GM23338 (cell line): ENCODE measurements at regions not wholly inside any gene's neighbourhood (a gene's known extent, or its start where the extent isn't known, plus 50 kb on each side); places are given as distances from the start of the nearest gene placed in this dataset.

Experiments used
- ATAC-seq: fragments of 200-7000 bp; cut with Tn5 transposase; 3 replicates; pipeline ENCODE4 v1.9.1; 2020
- DNase-seq: peaks from one replicate; pipeline ENCODE4 v3.0.0-alpha.2; 2015; ENCODE audit warnings: low spot score
- H2AFZ ChIP-seq: fragments of 200-600 bp; sonication (generic); 2 replicates; pipeline ENCODE4 v1.8.0; 2016; ENCODE audit warnings: antibody characterized with exemption, mild to moderate bottlenecking, moderate library complexity
- H3F3A ChIP-seq: fragments of 200-600 bp; sonication (generic); replicated peaks from 2 replicates; pipeline ENCODE4 v1.8.0; 2017; ENCODE audit warnings: antibody characterized with exemption, mixed run types, low read depth
- H3K27ac ChIP-seq: fragments of 200-600 bp; sonication (generic); 2 replicates; pipeline ENCODE4 v1.6.1; 2016; ENCODE audit warnings: low read depth
- H3K27me3 ChIP-seq: fragments of 200-600 bp; sonication (generic); 2 replicates; pipeline ENCODE4 v1.8.0; 2016; ENCODE audit warnings: mild to moderate bottlenecking, mixed run types, moderate library complexity; ENCODE audit not compliant: insufficient read depth
- H3K36me3 ChIP-seq: fragments of 200-600 bp; sonication (generic); 2 replicates; pipeline ENCODE4 v1.8.0; 2016; ENCODE audit warnings: mild to moderate bottlenecking; ENCODE audit not compliant: insufficient read depth
- H3K4me1 ChIP-seq: fragments of 200-600 bp; sonication (generic); 2 replicates; pipeline ENCODE4 v1.8.0; 2016; ENCODE audit warnings: mild to moderate bottlenecking, moderate library complexity; ENCODE audit not compliant: insufficient read depth
- H3K4me2 ChIP-seq: fragments of 200-600 bp; sonication (generic); 2 replicates; pipeline ENCODE4 v1.7.1; 2017; ENCODE audit warnings: mixed run types
- H3K4me3 ChIP-seq: fragments of 200-600 bp; sonication (generic); 2 replicates; pipeline ENCODE4 v1.6.1; 2016; ENCODE audit warnings: mixed run types
- H3K79me2 ChIP-seq: fragments of 200-600 bp; sonication (generic); replicated peaks from 2 replicates; pipeline ENCODE4 v1.8.0; 2017; ENCODE audit warnings: mild to moderate bottlenecking; ENCODE audit not compliant: insufficient read depth
- H3K9me2 ChIP-seq: fragments of 200-600 bp; sonication (generic); 2 replicates; pipeline ENCODE4 v1.8.0; 2017; ENCODE audit not compliant: insufficient read depth
- H4K20me1 ChIP-seq: fragments of 200-600 bp; sonication (generic); replicated peaks from 2 replicates; pipeline ENCODE4 v1.8.0; 2017; ENCODE audit warnings: mild to moderate bottlenecking; ENCODE audit not compliant: insufficient read depth
- H3K27ac Mint-ChIP-seq: 2 replicates; pipeline ENCODE4 v1.8.0; 2020; ENCODE audit warnings: inconsistent platforms, mild to moderate bottlenecking, moderate library complexity, mixed read lengths
- H3K27me3 Mint-ChIP-seq: 3 replicates; pipeline ENCODE4 v1.8.0; 2022; ENCODE audit warnings: low read depth, mild to moderate bottlenecking, moderate library complexity, mixed read lengths, inconsistent platforms; ENCODE audit not compliant: insufficient read depth, poor library complexity
- H3K36me3 Mint-ChIP-seq: 3 replicates; pipeline ENCODE4 v1.8.0; 2021; ENCODE audit warnings: low read depth, mild to moderate bottlenecking, inconsistent platforms, moderate library complexity, mixed read lengths
- H3K4me1 Mint-ChIP-seq: 3 replicates; pipeline ENCODE4 v1.8.0; 2020; ENCODE audit warnings: mild to moderate bottlenecking, inconsistent platforms, mixed read lengths
- H3K4me3 Mint-ChIP-seq: 3 replicates; pipeline ENCODE4 v1.8.0; 2021; ENCODE audit warnings: moderate library complexity, mild to moderate bottlenecking, inconsistent platforms, mixed read lengths
- H3K9me3 Mint-ChIP-seq: 3 replicates; pipeline ENCODE4 v1.8.0; 2020; ENCODE audit warnings: moderate library complexity, mild to moderate bottlenecking, inconsistent platforms, mixed read lengths
- CREB1 ChIP-seq: fragments of 250-450 bp; sonication (Bioruptor Pico); IDR thresholded peaks from 2 replicates; pipeline ENCODE4 v1.5.0; 2020; ENCODE audit warnings: low read depth, mild to moderate bottlenecking, moderate library complexity
- ETS1 ChIP-seq: IDR thresholded peaks from 2 replicates; pipeline ENCODE4 v1.6.1; 2016; ENCODE audit warnings: antibody characterized with exemption
- EZH2 ChIP-seq: fragments of 200-600 bp; sonication (generic); IDR thresholded peaks from one replicate; pipeline ENCODE4 v1.8.0; 2017; ENCODE audit warnings: antibody characterized with exemption, mild to moderate bottlenecking, low read depth; ENCODE audit not compliant: unreplicated experiment
- EZH2phosphoT487 ChIP-seq: fragments of 200-600 bp; sonication (generic); IDR thresholded peaks from one replicate; pipeline ENCODE4 v1.8.1; 2018; ENCODE audit warnings: antibody characterized with exemption; ENCODE audit not compliant: unreplicated experiment
- JUNB ChIP-seq: IDR thresholded peaks from one replicate; pipeline ENCODE4 v1.6.1; 2016; ENCODE audit warnings: antibody characterized with exemption; ENCODE audit not compliant: unreplicated experiment
- NANOG ChIP-seq: IDR thresholded peaks from 2 replicates; pipeline ENCODE4 v1.6.1; 2016; ENCODE audit warnings: antibody characterized with exemption, borderline replicate concordance
- POLR2AphosphoS5 ChIP-seq: IDR thresholded peaks from 2 replicates; pipeline ENCODE4 v1.6.1; 2016; ENCODE audit warnings: antibody characterized with exemption, low read depth
- STAT1 ChIP-seq: IDR thresholded peaks from one replicate; pipeline ENCODE4 v1.6.1; 2016; ENCODE audit warnings: antibody characterized with exemption; ENCODE audit not compliant: unreplicated experiment
- ZNF114 ChIP-seq: fragments of 250-450 bp; sonication (Bioruptor Pico); IDR thresholded peaks from 2 replicates; pipeline ENCODE4 v1.5.0; 2020; ENCODE audit warnings: mild to moderate bottlenecking, moderate library complexity
- TF ChIP-seq, protein P1 (sequence below): IDR thresholded peaks from one replicate; pipeline ENCODE4 v1.6.1; 2018; ENCODE audit warnings: antibody characterized with exemption; ENCODE audit not compliant: unreplicated experiment
- TF ChIP-seq, protein P2 (sequence below), 2 experiments: fragments of 200-600 bp in 1 of 2; sonication (generic) in 1 of 2; conservative IDR thresholded peaks; 2 replicates each; pipeline versions ENCODE4 v1.5.1 to v1.6.1; 2016 to 2017; ENCODE audit warnings: antibody characterized with exemption in 2 of 2, low read depth in 2 of 2, mild to moderate bottlenecking in 2 of 2, moderate library complexity in 1 of 2

DNA sequence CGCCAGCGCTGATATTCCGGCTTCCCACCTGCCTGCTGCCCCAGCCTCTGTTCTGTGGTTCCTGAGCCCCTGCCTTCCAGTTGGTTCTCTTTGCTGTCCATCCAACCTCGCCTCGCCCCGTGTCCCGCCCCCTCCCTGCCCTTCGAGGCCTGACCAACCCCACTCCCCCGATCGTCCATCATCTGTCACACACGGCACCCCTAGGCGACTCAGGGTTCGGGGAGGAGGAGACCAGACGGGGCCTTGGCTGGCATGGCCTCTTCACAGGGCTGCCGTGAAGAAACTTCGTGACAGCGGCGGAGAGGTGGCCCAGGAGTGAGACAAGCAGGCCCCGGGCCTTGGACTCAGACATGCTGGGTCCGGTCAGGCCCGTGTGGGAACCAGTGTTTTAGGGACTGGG, 226.1 kb downstream of the QKI start (continued):
- TF ChIP-seq, protein P1, sequence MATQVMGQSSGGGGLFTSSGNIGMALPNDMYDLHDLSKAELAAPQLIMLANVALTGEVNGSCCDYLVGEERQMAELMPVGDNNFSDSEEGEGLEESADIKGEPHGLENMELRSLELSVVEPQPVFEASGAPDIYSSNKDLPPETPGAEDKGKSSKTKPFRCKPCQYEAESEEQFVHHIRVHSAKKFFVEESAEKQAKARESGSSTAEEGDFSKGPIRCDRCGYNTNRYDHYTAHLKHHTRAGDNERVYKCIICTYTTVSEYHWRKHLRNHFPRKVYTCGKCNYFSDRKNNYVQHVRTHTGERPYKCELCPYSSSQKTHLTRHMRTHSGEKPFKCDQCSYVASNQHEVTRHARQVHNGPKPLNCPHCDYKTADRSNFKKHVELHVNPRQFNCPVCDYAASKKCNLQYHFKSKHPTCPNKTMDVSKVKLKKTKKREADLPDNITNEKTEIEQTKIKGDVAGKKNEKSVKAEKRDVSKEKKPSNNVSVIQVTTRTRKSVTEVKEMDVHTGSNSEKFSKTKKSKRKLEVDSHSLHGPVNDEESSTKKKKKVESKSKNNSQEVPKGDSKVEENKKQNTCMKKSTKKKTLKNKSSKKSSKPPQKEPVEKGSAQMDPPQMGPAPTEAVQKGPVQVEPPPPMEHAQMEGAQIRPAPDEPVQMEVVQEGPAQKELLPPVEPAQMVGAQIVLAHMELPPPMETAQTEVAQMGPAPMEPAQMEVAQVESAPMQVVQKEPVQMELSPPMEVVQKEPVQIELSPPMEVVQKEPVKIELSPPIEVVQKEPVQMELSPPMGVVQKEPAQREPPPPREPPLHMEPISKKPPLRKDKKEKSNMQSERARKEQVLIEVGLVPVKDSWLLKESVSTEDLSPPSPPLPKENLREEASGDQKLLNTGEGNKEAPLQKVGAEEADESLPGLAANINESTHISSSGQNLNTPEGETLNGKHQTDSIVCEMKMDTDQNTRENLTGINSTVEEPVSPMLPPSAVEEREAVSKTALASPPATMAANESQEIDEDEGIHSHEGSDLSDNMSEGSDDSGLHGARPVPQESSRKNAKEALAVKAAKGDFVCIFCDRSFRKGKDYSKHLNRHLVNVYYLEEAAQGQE, result no peak
- no peak for TF ChIP-seq ZNF114 (CRISPR knock-in tag)
- TF ChIP-seq CREB1 (CRISPR knock-in tag), result no peak
- no peak for TF ChIP-seq STAT1
- TF ChIP-seq, protein P2, sequence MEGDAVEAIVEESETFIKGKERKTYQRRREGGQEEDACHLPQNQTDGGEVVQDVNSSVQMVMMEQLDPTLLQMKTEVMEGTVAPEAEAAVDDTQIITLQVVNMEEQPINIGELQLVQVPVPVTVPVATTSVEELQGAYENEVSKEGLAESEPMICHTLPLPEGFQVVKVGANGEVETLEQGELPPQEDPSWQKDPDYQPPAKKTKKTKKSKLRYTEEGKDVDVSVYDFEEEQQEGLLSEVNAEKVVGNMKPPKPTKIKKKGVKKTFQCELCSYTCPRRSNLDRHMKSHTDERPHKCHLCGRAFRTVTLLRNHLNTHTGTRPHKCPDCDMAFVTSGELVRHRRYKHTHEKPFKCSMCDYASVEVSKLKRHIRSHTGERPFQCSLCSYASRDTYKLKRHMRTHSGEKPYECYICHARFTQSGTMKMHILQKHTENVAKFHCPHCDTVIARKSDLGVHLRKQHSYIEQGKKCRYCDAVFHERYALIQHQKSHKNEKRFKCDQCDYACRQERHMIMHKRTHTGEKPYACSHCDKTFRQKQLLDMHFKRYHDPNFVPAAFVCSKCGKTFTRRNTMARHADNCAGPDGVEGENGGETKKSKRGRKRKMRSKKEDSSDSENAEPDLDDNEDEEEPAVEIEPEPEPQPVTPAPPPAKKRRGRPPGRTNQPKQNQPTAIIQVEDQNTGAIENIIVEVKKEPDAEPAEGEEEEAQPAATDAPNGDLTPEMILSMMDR (conservative IDR thresholded peaks at IDR 0.05; ENCODE audit: low read depth in 2 of 2), result no peak
- TF ChIP-seq ETS1, result no peak
- no peak for TF ChIP-seq POLR2AphosphoS5

GRCh38 chr6:163637524-163637923, 223.0 kb downstream of the QKI start:
- H3K36me3 Mint-ChIP-seq, result peaks cover 3% of the 10 kb centered on the region; the same call in 2 of the 3 replicates
- Histone ChIP-seq H4K20me1 (no peaks in the 10 kb centered on the region), H3K36me3 (no peaks in the 10 kb centered on the region), H3F3A (no peaks in the 10 kb centered on the region), H3K27me3 (no peaks in the 10 kb centered on the region), H3K4me1 (peaks cover 9% of the 10 kb centered on the region), H2AFZ (no peak overlapping the region), H3K4me3 (no peak overlapping the region), H3K79me2 (no peaks in the 10 kb centered on the region), H3K4me2 (no peak overlapping the region), H3K9me2 (no peaks in the 10 kb centered on the region), H3K27ac (no peak overlapping the region)
- ATAC-seq (no peak), DNase-seq (no peak)
- H3K4me3 Mint-ChIP-seq, result no peak overlapping the region
- TF ChIP-seq, protein P2 (conservative IDR thresholded peaks at IDR 0.05; ENCODE audit: low read depth in 2 of 2), result no peak
- TF ChIP-seq ETS1 (no peak), NANOG (no peak), CREB1 (CRISPR knock-in tag) (no peak), JUNB (no peak), EZH2phosphoT487 (no peak), EZH2 (no peak), ZNF114 (CRISPR knock-in tag) (no peak), STAT1 (no peak)
- peaks cover 26% of the 10 kb centered on the region for H3K4me1 Mint-ChIP-seq
- H3K9me3 Mint-ChIP-seq, result peaks cover 9% of the 10 kb centered on the region
- H3K27ac Mint-ChIP-seq, result no peak overlapping the region
- no peaks in the 10 kb centered on the region for H3K27me3 Mint-ChIP-seq
